ENCODE measurements at regions not wholly inside any gene's neighbourhood (a gene's known extent, or its start where the extent isn't known, plus 50 kb on each side); places are given as distances from the start of the nearest gene placed in this dataset.

DNA sequence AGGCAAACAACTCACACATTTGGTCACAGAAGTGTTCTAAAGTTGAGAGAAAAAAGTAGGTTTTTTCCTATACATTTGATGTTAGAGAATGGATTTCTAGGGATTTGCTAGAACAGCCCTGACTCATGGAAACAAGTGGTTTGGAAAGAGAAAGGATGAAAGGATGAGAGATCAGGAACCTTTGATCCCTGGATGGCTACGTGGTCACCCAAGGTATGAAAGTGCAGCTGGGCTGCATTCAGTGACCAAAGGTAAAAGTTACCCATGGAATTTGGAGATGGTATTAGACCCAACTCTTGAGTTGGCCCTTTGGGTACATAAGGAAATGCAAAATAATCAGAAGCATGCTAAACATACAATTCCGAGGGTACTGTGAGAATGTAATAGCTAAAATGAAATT, 61.3 kb upstream of the SPIN1 start:
- intact Hi-C loops (cut with micrococcal nuclease): no loop called here

DNA sequence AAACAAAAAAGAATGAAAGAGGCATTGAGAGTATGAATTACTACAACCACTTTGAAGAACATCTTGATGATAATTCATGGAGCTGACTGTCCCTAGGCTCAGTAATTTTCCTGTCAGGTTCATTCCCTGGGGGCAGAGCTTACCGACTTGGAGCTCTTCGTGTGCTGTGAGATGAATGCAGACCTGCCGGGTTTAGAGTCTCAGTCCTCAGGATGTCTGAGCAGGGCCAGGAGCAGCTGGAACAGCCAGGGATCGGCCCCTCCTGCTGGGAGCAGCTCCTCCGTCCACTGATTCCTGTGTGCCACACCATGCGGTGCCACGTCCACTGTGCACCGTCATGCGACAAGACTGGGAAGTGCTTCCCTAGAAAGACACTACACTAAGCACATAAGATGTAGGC, 62.2 kb upstream of the SPIN1 start:
- intact Hi-C loops (cut with micrococcal nuclease): no loop called here

DNA sequence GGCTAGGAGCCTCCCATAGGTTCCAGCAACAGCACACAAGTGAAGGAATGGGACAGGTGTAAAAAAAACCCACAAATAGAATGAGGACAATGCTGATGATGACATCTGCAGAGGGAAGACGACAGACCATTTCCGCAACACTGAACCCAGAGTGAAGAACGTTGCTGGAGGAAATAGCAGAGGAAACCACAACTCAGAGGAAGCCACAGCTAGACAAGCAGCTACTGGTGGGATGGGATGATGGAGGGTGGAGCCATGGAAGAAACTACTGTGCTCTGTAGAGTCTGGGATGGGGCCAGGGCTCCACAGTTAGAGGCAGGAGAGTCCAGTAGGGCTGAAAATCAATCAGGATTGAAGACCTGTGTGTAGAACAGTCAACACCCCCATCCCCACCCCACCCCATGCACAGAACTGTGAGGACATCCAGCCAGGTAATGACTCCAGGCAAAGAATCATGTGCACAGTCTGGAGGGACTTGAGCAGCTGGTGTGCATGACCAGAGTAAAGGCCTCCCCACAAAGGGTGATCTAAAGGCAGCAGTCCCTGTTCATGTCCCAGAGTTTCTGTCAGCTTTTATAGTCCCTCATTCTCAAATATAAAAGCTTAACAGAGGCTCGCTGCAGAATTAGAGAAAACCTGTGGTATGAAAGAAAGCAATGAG, 65.2 kb upstream of the SPIN1 start:
- intact Hi-C loops (cut with micrococcal nuclease): loop anchor here (1.0 kb wide), 4 partner anchors 11 to 349 kb away; partner anchors contain the start of gene CDK20

DNA sequence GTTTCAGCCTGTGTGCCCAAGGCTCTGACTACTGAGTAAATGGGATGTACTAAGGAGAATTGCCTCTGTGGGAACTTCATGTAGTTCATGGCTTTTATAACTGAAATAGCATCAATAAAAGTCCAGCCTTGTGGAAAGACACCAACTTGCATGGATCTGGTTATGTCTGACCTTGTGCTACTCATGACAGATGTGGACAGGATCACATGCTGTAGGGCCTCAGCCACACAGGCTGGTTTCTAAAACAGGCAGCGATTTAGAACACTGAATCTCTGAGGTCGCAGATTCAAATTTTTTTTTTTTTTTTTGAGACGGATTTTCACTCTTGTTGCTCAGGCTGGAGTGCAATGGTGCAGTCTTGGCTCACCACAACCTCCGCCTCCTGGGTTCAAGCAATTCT, 66.5 kb upstream of the SPIN1 start:
- intact Hi-C loops (cut with micrococcal nuclease): no loop called here

DNA sequence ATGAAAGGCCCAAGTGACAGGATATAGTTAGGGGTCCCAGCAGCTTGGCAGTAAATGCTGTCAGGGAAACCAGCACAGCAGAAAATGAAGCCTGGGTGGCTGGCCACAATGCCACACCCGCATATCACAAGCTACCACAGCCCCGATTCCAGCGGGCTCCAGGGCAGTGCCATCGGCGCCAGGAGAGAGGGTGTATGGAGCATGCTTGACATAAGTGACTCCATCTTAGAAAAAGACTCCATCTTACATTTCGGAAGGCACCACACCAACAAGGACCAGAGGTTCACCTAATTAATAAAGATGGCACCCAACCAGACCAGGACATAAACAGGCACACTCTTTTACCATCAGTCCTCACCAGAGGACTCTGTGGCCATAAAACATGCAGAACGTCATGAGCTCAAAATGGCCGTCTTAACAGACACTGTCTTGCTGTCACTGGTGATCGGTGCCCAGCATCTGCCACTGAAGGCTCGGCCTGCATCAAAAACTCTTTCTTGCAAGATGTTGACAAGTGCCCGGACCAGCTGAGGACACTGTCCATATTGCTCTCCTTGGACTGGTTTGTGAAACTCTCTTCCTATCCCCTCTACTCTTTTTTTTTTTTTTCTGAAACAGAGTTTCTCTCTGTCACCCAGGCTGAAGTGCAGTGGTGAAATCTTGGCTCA, 67.4 kb upstream of the SPIN1 start:
- intact Hi-C loops (cut with micrococcal nuclease): no loop called here

DNA sequence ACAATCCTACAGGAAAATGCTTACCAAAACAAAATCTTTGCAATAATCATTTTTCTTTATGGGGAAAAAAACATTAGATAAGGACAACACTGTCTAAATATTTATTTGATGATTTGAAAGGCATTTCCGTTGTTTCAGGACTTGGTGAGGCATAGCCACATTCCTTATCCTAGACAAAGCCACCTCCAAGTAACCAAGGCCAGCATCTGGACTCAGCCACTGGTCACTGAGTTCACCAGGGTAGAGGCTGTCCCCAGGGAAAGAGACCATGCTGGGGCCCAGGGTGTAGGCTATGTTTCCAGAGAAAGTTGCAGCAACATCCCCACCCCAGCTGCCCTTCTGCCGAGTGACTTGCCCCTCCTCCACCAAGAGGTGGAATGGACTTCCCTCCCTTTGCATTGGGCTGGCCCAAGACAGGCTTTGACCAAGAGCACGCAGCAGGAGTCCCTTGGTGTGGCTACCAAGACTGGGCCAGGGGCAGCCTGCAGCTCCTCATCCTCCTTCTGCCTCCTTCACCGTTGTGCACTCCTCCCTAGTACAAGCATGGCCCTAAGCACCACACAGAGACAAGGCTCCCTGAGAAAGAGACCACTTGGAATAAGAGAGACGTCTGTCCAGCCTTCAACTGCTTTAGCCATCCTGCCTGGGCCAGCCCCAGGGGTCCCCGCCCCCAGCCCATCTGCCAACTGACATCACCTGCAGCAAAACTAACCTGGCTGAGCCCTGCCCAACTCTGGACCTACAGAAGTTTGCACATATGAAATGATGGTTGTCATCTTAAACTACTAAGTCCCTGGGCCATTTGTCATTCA, 68.1 kb upstream of the SPIN1 start:
- intact Hi-C loops (cut with micrococcal nuclease): no loop called here

DNA sequence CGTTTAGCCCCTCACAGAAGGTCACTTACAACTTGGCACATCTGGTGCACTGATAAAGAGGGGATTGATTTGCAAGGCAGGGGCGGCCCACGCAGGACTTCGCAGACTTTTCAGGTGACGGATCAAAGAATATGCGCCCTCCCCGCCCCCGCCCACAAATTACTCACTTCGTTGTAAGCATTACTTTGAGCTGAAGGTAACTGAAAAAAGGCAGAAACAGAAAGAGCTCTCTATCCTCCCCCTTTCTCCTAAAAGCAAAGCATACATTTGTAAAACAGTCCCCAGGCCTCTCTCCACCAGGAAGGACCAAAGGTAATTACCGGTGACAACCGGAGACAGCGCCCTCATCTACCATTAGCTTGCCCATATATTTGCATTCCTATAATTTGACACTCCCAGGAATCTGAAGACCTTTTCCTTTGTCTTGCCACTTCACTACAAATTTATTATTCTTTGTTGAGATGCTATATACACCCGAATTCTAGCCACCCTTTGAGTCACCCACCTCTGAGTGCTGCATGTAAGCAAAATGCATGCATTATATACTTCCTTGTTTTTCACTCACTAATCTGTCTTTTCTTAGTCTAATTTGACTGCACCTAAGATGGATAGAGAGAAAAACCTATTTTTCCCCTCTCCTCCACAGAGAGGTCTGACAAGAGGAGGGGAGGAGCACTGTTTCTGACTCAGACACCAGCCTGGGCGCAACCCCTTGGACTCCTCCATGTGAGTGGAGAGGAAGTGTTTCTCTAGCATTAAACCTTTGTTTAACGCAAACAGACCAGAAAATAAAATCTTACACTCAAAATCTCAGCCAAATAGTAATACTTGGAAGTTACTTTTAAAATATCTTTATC, 74.7 kb upstream of the SPIN1 start:
- intact Hi-C loops (cut with micrococcal nuclease): loop anchor here (5.0 kb wide), 2 partner anchors 164 to 224 kb away; partner anchors contain the start of gene NXNL2

DNA sequence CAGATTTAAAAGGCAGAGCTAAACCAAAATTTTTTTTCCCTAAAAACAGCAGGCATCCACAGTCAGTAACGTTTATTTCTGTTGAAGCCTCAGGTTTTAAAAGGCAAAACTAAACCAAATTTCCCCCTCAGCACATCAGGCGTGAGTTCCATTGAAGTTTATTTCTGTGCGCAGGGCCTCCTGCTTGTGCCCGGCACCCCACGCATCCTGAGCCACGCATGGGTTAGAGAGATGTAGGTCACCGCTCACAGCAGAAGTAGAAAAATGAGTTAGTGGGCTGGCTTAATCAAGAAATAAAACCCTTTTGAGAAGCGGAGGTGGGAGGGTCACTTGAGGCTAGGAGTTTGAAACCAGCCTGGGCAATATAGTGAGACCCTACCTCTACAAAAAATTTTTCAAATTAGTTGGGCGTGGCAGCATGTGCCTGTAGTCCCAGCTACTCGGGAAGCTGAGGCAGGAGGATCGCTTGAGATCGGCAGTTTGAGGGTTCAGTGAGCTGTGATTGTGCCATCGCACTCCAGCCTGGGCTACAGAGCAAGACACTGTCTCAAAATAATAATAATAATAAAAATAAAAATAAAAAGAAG, 75.6 kb upstream of the SPIN1 start:
- intact Hi-C loops (cut with micrococcal nuclease): loop anchor here (1.0 to 5.0 kb wide), 4 partner anchors 8 to 225 kb away; partner anchors contain the start of gene NXNL2

DNA sequence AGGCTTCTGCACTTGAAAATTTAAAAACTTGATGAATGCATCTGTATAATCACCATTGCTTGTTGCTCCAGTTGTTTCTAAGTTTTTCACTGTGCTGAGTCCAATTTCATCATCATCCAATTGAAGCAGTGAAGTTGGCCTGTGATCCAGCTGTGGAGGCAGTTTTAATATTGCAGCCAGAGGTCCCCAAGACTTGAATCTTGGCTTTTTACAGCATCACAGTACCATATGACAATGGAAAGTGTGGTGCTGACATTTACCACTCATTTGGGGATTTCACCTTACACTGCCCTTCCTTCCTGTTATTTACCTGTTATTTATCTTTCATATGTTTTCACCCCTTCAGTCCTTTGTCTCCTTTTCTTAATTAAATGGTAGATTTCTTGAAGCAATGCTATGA, 76.2 kb upstream of the SPIN1 start:
- intact Hi-C loops (cut with micrococcal nuclease): loop anchor here (1.0 to 5.0 kb wide), 4 partner anchors 8 to 225 kb away; partner anchors contain the start of gene NXNL2

DNA sequence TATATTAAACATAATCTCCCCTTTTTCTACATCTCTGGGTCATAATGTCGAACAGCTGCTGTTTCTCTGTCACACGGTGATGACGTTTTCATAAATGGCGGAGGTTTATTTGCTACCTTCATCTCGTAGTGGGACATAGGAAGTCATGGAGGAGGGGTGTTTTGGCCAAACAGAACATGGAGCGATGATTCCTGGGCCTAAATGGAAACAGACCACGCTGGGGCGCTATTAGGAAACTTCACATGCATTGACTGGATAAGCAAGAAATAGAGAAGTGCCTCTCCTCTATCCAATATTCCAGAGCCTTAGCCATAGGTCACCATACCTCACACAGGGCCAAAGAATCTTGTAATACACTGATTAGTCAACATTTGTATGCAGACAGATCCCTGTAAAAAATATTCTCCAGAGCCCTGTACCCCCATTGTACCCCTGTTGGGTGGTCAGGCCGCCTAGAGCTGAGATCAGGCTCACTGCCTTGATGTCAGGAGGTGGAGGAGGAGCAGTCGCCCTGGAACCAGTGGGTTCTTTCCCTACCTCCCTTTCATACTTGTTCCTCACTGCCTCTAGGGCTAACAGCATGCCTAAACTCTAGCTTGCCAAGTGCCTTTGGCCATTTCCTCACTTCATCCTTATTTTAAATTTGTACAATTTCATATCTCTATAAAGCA, 77.8 kb upstream of the SPIN1 start:
- intact Hi-C loops (cut with micrococcal nuclease): loop anchor here (5.0 kb wide), 2 partner anchors 167 to 227 kb away; partner anchors contain the start of gene NXNL2

DNA sequence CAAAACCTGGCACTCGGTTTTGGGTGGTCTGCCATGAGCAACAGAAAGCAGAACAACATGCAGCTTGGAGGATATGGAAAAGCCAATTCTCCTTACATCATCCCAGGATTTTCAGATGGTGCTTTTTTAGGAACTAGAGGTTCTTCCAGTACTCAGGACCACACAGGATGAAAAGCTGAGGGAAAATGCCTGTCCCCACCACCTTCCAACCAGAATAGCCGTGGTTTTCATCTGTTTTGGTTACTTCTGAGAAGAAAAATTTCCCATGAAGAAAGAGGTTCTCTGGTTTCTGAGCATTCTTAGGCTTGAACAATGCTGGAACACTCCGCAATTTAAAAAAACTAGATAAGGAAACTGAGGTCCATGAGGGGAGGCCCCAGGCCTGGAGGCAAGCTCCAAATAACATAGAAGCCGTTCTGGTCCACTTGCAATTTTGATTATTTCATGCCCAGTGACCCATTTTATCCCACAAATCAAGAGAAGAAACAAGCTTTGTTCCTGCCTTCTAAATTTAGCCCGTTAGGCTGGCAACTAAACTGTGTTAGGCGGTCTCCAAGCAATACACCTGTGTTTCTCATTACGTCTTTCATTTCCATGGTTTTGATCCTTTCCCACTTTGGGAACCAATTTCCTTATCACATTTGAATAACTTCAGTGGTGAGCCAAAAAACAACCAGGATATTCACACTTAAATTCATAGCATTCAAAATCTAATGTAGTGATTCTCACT, 79.2 kb upstream of the SPIN1 start:
- intact Hi-C loops (cut with micrococcal nuclease): loop anchor here (10.0 kb wide), 4 partner anchors 334 to 1116 kb away; partner anchors contain the start of genes CDK20, CKS2 and SECISBP2

DNA sequence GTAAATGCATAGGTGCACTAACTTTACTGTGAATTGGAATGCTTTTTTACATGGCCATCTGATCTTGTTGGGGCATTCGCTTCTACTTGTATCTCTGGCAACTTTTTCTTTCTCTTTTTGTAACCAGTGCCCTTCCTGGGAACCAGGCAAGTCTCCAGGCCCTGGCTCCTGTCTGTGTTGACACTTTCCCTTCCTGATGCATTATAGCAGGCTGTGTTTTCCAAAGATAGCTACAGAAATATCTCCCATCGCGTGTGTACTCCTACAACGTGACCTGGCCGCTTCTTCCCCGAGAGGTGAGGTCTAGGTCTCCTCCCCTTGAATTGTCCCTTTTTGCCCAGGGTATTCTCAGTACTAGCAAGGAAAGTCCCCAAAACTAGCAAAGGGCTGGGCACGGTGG, 81.1 kb upstream of the SPIN1 start:
- intact Hi-C loops (cut with micrococcal nuclease): loop anchor here (10.0 kb wide), 4 partner anchors 332 to 1118 kb away; partner anchors contain the start of genes CDK20, CKS2 and SECISBP2

DNA sequence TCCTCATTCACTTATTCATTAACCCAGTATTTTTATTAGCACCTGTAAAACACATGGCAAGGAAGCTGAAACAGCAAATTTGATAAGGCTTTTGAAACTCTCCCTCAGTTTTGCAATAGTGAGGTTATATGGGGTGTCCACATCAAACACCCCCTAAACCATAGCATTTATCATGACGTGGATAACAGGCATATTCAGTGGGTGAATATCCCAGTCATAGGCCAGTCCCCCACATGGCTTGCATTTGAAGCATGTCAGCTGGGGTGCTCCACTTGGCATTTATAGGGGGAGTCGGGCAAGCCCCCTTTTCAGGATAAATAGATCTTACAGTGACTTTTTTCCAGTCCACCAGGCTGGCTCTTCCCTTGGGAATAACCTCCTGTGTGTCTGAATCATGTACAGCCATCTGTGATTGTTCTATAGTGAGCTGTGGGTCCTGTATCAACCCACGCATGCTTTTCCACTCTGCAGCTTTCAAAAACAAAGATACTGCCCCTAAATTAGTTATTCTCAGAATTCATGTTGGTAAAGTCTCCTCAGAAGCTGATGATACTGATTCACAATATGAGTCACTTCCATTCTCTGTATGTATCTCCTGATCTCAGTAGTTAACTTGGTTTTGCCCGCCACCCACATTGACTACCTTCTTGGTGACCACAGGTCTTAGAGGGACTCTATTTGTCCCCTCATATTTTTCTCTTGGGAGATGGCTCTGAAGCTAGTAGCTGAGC, 84.4 kb upstream of the SPIN1 start:
- intact Hi-C loops (cut with micrococcal nuclease): loop anchor here (1.0 to 10.0 kb wide), 8 partner anchors 8 to 1121 kb away; partner anchors contain the start of genes CDK20, CKS2, SECISBP2 and SPIN1

DNA sequence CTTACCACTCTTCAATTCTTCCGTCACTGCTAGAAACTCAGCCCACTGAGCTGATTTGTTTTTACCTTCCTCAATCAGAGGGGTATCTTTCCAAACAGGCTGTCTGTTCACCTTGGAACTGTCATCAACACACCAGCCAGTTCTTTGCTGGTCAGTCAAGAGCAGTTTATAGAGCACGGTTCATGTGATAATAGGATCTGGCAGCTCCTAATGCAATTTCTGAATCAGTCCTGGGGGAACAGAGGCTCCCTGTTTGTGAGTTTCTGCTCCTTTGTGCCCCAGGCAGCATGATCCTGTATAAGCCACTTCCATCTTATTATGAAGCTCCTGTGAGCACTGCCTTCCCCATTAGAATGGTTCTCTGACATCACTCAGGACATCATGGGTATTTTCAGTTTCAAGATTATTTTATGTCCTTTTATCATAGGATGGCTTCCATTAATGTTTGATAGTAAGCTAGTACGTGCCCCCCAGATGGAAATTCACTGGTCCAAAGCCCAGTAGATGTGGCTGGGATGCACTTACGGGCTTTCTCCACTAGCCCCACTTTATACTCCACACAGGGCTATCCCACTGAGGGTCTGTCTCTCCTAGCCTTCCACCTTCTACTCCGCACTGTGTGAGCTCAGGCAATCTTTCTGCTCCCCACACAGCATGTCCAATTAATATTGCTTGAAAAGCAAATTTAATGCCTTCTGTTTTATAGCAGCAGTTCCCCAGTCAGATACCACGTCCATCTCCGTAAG, 85.5 kb upstream of the SPIN1 start:
- intact Hi-C loops (cut with micrococcal nuclease): loop anchor here (10.0 kb wide), 4 partner anchors 328 to 1122 kb away; partner anchors contain the start of genes CDK20, CKS2 and SECISBP2

DNA sequence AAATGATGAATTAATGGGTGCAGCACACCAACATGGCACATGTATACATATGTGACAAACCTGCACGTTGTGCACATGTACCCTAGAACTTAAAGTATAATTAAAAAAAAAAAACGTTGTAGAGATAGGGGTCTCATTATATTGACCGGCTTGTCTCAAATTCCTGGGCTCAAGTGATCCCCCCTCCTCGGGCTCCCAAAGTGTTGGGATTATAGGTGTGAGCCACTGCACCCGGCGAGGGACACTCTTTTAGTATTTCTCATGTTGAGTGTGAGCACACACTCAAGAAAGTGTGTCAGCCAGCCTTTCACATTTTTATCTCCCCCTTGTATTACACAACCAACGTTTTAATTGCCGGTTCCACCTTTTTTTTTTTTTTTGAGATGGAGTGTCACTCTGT, 87.7 kb upstream of the SPIN1 start:
- intact Hi-C loops (cut with micrococcal nuclease): loop anchor here (10.0 kb wide), 4 partner anchors 326 to 1124 kb away; partner anchors contain the start of genes CDK20, CKS2 and SECISBP2

DNA sequence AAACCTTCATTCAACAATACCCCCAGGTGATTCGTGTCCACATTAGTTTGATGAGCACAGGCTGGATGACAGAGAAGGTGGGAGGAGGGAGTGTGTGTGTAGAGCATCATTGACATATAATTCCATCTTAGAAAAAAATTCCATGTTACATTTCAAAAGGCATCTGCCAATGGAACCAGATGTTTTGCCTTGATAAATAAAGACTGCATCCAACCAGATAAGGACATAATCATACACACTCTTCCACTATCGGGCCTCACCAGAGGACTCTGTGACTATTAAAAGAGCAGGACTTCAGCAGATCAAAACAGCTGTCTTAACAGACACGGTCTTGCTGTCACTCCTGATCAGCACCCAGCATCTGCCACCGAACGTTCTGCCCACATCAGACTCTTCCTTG, 96.4 kb upstream of the SPIN1 start:
- intact Hi-C loops (cut with micrococcal nuclease): no loop called here

DNA sequence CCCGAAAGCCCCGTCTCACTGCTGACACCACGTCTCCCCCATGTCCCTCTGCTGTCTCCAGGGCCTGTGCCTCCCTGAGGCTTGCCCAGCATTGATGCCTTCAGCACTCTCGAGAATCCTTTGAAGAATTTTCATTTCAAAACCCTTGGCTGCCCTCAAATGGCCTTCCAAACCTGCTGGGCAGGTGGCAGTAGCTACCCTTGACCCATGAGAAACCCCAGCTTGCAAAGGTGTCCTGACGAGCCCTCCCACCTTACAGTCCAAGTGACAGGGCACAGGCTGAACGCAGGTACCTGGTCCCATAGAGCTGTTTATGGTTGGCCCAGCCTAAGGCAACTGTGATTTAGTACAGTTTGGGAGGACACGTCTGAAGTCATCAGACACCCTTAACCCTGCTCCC, 97.2 kb upstream of the SPIN1 start:
- intact Hi-C loops (cut with micrococcal nuclease): no loop called here

Measured in T-helper 1 cell treated with Interleukin-12 subunit alpha and Interleukin-12 subunit beta and Interleukin-4 antibody, amounts not matched to agents 30 ng/mL and 1 ng/mL, for 36 hours (primary cell).